Activated CD8-positive, alpha-beta memory T cell treated with anti-CD3 and anti-CD28 coated beads, Interleukin-2, amount 50 U/mL, for 48 hours (primary cell): ENCODE measurements at regions not wholly inside any gene's neighbourhood (a gene's known extent, or its start where the extent isn't known, plus 50 kb on each side); places are given as distances from the start of the nearest gene placed in this dataset.
"Not testable (repeated sequence)": the region's sequence is repeated elsewhere in the genome, so short reads cannot be mapped to it uniquely, and the experiment has no call there.

ENCODE experiments used
- DNase-seq: peaks from one replicate; pipeline ENCODE4 v3.0.0-alpha.2; 2020

DNA sequence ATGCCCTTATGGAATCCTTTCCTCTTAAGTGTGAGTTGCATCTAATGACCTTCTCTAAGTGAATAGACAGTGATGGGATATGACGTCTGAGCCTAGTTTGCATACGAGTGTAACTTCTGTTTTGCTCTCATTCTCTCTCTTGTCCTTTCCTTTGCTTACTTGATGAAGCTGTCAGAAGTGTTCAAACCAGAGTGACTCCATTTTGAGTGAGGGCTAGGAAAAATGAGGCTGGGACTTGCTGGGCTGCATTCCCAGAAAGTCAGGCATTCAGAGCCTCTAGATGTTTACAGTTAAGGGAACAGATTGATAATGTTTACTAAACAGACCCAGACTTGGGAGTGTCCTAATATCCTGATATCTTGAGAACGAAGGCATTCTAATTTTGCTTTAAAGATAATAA, 311.2 kb upstream of the SOX4 start:
- DNase-seq, result not testable (repeated sequence)

DNA sequence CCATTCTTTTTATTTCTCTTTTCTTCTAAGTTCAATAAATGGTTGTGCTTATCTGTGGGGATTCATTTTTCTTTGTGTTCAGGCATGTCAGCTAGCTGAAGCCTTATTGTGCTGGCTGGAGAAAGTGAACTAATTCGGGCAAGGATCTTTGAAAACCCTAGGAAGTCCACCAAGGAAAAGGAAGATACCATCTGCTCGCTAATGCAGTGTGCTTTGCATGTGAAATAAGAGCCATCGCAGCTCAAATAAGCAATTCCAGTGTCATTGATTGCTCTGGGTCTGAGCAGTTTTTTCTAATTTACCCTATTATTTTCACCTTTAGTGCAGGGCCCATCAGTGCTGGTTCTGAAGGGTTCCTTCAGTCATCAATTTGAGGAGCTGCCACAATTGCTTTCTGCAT, 309.4 kb upstream of the SOX4 start:
- no peak for DNase-seq

DNA sequence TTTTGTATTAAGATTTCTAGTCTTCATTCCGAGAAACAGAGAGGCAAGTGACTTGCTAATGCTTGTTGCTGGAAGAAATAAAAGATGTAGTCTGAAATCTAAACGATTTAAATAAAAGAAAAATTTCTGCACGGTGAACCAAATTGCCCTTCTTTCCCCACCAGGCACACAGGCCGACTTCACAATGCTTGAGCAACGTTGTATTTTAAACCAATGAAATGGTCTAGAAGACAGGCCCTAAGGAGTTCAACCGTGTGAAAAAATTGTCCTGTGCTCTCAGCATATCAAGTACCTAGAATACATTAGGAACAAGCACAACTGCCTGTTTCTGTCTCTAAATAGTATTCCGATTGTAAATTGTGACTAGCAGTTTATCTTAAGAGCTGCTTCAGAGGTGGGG, 308.8 kb upstream of the SOX4 start:
- no peak for DNase-seq

DNA sequence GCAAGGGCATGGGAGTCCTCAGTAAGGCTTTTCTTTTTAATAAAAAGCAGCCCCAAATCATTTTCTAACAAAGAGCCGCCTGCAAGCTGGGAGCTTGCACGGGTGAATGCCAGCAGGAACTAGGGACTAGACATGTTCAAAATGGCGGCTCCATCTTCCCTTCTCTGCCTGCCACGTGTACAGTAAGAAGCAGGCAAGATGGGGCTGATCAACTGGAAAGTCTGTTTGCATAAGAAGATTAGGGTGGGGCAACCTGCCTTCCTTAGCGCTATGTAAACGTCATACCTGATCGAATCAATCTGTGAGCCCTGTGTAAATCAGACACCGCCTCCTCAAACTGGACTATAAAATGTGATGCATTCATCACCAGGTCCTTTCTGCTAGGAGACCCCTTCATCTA, 299.4 kb upstream of the SOX4 start:
- no peak for DNase-seq

DNA sequence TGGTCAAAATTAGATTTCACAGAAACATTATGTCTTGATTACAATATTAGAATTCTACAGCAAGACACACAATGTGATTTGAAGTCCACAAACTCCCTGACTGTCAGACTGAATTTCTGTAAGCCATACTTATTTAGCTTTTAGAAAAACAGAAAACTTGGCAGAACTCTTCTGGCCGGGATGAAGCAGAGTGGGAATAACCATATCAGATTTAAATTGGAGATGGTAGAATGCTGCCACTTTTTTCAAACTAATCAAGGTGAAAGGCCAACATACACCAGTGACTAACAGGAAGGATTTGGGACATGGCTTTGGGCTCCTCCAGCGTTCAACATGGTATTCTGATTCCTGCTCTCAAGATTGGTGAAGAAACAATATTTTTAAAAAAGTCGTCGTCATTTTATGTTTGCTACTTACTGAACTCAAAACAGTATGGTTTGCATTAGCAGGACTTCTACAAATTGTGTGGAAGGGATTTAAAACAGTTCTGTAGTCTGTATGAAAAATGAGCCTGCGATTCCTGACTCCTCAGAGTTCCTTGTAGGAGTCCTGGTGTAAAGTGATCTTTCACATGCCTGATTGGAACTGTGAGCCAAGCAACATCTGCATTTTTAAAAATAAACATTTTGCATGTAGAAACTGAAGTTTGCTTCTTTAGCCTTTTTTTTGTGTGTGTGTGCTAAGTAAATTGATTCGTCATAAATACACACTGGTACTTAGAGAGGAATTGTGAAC, 297.9 kb upstream of the SOX4 start:
- no peak for DNase-seq

DNA sequence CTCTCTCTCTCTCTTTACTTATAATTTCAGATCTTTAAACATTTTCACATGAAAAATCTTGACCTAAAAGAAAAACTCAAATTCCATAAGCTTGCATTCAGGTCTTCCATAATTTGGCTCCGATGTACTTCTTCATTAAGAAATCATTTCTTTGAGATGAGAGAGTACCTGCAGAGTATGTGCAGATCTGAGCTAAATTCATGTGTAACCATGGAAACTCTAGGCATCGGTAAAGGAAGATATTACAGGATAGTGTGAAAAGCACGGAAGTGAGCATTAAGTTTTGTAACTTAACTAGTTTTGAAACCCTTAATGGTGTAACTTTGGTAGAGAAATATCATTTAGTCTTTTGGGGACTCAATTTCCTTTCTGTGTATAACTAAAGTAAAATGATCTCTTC, 295.9 kb upstream of the SOX4 start:
- DNase-seq, result no peak

DNA sequence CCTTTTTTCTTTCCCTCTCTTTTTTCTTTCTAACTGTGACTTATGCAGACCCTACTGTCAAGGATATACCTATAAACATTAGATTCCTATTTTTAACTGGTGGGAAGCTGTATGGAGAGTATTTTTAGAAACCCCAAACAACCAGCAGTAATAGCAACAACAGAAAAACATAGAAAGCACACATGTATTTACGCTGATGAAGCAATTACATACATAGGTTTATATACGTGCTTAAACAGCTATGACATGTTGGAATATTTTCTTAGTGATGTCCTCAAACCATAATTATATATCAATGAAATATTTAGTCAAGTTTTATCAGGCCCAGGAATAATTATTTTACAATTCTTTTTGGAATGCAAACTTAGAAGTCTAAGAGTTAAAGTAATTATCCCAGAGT, 294.3 kb upstream of the SOX4 start:
- DNase-seq, result no peak

DNA sequence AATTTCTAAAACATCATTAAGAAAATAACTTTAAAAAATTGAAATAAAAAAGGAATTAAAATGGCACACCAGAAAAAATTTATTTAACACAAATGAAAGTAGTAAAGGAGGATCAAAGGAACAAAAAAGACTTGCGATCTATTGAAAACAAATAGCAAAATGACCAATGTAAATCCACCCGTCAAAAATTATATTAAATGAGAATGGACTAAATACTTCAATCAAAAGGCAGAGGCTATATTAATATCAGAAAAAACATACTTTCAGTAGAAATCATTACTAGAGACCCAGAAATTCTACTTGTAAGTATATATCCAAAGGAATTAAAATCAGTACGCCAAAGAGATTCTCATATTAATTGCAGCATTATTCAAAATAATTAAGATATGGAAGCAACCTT, 293.1 kb upstream of the SOX4 start:
- DNase-seq, result no peak

DNA sequence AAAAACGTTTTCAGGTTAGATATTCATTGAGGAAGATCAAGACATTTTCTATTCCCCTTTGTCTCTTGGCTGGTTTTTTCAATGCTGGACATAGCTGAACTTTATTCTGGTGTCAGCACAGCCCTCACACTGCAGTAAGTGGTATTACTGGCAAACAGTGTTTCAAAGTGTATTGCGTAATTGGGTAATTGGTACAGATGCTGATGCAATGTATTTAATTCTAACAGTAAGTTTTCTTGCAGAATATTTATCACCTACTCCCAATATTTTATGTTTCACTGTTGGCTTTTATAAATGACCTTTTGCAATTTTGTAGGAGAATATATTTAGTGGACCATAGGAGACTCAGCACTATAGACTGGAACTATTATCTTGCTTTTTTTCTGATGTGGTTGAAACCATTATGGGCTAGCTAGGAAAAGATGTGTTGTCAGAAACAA, 287.6 kb upstream of the SOX4 start:
- DNase-seq, result no peak

DNA sequence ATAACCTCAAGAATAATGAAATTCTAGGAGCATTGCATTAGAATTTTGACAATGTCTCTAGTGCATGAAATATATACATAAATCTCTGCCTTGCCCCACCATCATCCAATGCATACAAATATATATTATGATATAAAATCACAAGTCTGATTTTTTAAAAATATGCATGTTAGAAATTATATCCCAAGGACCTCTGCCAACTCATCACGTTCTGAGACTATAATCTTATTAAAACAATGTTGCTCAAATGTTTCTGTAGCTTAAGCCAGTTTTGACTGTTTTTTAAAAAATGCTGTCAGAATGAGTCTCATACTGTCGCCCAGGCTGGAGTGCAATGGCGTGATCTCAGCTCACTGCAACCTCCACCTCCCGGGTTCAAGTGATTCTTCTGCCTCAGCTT, 287.0 kb upstream of the SOX4 start:
- DNase-seq, result no peak

DNA sequence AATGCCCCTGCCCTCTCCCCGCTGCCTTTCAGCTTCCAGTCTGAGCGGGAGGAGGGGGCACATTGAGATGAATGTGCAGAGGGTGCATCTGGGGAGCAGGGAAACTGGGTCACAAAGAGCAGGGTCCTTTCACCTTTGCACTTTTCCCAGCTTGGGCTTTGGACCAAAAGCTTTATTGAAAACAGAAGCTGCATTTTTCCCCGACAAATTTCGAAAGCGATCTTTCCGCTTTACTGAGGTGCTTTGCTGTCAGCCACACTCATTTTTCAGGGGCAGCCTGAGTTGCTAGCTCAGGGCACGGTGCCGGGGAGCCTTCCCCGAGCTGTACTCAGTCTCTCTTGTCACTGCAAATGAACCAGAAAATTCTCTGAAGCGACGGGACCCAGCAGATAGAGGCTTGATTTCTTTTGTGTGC, 283.7 kb upstream of the SOX4 start:
- no peak for DNase-seq

DNA sequence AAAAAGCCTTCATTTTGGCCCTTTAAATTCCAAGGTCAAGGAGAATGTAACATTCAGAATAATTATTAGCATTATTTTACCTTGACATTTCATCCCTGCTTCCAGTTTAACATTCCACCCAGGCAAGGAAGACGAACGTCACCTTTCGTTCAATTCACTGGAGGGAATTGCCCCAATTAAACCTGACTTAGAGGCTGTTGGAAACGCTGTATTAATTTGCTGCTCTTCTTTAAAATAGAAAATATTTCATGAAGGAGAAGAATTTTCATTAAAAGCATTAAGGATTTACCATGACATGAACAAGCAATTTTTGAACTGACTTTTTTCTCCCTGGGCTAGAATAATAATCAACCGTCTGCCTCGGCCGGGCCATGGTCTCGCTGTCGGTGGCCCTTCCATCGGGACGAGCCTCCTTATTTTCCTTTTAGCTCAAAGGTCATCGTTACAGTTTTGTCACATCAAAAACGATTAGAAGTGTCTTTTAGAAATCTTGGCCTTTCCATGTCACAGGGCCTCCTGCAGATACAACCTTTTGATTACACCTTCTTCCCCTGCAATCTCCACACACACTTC, 282.9 kb upstream of the SOX4 start:
- DNase-seq, result no peak

DNA sequence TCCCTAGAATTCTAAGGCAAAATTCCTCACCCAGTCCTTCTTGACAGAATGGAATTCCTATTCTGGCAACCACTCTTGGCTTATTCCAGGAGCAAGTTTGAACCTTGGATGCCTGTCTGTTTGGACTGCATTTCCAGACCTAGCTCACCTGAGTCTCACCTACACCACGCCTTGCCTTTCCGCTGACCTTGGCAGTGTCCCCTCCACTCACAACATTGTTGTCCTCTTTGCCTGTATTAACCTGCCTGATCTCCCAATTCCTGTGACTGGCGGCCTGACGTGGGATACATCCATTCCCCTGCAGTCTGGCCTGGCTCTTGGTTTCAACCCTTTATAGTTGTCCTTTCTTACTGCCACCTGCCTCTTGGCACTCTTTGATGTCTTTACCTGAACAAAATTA, 281.4 kb upstream of the SOX4 start:
- no peak for DNase-seq

DNA sequence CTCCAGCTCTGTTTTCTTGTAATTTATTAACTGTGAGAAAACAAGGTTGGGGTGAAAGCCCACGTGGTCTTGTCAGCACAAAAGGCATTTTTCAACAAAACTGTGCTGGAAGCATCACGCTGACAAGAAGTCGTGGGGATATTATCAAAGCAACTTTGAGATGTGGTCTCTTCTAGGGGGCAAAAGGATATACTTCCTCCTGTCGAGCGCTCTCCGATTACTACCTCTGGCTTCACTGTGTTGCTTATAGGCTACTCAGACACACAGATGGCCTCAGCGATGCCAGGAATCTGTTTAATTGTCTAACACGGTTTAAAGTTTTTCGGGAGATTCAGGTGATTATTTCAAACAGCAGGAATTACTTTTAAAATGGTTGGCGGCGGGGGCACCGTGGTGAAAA, 275.9 kb upstream of the SOX4 start:
- no peak for DNase-seq

DNA sequence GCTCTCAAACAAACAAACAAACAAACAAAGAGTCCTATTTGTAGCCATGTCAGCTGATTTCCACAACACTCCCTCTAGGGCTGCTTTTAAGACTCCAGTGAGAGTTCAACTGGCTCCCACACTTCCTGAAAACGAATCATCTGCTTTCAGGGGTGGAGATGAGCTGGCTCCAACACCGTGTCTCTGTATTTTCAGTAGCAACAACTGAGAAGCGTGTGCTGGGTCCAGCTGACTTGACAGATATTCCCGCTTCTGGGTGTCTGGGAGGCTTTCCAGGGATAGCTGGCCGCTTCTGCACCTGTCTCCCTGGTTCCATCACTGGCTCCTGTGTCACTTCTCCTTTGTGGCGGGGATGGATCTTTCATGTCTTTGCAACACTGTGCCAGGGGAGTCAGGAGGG, 272.5 kb upstream of the SOX4 start:
- no peak for DNase-seq

DNA sequence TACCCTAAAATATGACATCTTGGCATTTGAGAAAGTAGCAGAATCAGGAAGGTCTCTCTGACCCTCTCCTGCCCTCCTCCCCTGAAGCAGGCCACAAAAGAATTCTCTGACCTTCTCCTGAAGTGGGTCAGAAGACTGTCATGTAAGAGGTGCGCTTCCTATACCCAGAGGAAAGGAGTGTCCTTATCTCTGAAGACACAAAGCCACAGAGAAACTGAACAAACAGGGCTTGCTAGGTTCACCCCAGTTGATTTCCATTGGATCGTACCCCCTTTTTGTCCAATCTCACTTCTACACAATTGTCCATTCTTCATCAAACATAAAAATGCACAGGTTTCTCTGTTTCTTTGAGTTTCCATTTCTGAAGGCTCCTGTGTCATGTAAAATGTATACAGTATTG, 272.0 kb upstream of the SOX4 start:
- no peak for DNase-seq

DNA sequence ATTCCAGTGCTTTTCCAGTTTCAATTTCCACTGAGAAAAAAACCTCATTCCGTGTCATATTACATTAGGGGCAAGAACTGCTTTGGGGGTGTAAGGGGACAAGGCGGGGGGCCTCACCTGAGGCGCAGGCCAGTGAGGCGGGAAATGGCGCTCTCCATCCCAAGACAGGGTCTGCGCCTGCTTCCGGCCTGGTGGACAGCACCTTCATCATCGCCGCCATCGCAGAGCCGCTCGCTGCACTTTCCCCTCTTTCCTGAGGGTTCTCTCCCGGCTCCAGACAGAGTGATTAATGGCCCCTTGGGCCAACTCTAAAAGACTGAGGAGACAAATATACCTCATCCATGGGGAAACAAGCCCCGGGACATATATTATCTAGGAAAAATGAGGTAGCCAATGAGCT, 270.0 kb upstream of the SOX4 start:
- no peak for DNase-seq

DNA sequence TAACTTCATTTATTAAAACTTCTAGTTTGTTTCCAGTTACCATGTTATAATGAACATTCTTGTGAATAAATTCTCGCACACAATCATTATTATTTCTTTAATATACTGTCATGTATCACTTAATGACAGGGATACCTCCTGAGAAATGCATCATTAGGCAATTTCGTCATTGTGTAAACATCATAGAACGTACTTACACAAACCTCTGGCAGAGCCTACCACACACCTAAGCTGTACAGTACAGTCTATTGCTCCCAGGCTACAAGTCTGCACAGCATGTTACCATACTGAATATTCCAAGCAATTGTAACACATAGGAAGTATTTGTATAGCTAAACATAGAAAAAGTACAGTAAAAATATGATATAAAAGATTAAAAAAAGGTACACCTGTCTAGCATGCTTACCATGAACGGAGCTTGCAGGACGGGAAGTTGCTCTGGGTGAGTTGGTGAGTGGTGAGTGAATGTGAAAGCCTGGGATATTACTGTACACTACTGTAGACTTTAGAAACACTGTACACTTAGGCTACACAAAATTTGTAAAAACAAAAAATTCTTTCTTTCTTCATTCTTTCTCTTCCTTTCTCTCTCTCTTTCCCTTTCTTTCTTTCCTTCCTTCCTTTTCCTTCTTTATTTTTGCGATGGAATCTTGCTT, 268.2 kb upstream of the SOX4 start:
- DNase-seq, result no peak

DNA sequence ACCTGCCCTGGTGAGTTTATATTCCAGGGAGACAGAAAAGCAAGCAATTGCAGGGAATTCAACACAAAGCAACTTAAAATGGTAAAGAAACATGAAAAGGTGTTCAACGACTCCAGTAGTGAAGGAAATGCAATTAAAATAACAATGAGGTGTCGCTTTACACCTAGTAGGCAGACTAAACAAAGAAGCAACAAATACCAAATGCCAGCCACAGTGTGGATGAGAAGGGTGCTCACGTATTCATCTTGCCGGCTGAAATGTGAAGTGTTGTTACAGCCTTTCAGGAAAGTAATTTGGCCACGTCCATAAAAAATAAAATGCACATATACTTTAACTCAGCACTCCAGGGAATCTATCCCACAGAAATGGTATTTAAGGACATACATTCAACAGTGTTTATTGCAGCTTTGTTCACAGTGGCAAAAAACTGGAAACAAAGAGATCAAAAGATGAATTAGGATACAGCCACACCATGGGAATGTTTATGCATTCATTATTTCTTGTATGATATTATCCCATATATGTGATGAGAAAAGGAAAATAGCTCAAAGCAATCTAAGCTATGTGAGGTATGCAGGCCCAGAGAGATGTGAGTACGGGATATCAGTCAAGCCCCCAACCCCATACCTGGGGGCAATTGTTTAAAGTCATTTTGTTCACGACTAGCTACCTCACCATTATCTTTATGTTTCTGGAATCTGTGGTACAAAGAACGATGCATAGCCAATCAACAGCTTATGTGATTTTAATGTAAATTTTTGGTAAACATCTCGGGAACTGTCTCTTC, 266.0 kb upstream of the SOX4 start:
- no peak for DNase-seq

DNA sequence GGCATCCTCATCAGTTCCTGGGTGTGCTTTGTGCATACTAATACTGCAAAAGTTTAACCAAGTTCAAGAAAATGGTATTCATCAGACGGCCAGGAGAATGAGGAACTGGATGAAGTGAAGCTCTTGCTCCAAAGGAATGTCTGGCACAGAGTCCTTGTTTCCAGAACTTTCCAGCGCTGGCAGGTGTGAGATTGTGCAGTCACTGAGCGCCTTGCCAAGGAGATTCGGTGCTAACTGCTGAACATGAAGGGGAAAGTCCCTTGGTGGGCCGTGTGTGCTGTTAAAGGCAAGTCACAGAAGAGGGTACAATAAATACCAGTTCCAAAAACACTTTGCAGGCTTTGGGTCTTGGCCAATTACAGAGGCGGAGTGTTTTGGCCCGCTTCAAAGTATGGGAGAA, 262.3 kb upstream of the SOX4 start:
- no peak for DNase-seq

DNA sequence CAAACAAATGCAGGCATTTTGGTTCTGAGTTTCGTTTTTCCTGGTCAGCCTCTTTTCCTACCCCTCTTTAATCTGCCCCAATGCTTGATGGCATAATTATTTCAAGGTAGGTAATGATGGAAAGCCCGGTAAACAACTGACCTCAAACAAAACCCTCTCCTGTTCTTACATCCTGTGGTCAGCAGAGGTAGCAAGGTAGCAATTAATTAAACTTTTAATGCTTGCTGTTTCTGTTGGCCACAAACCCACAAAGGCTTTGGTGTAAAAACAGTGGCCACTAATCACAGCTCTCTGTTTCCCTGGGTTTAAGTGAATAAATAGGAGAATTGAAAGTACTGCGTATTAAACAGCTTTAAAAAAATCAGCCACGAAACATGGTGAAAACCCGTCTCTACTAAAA, 261.5 kb upstream of the SOX4 start:
- DNase-seq, result no peak

DNA sequence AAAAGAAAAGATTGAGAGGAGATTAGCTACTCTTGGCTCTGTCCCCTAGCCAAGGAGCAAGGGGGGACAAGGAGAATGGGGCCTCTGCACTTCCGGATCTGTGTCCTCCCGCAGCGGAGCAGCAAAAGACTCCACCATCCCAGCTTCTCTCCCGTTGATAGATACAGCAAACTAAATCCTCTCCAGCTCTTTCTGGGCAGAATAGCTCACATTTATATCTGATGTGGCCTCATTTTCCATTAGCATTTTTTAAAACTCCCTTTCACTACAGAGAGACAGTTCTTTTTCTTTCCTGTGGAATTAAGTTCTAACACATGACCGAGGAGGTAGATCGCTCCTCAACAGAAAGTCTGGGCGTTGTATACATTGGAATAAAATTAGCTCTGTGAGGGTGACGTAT, 260.9 kb upstream of the SOX4 start:
- DNase-seq, result no peak

DNA sequence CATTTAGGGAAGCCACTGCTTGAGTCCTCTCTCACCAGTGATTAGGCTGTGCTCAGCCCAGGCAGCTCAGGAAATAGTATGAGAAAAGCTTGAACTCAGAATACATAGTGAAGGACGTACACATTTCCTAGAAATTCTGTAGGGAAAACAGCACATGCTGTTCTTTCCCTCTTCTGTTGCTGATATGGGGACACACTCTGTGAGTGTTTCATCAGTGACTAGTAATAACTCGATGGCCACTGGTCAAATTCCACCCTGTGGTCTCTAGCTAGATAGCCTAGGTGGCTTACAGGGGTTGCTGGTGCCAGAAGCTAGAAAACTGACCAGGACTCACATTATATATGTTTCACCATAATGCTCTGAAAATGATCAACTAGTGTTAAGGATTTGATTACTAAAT, 259.8 kb upstream of the SOX4 start:
- DNase-seq, result no peak

DNA sequence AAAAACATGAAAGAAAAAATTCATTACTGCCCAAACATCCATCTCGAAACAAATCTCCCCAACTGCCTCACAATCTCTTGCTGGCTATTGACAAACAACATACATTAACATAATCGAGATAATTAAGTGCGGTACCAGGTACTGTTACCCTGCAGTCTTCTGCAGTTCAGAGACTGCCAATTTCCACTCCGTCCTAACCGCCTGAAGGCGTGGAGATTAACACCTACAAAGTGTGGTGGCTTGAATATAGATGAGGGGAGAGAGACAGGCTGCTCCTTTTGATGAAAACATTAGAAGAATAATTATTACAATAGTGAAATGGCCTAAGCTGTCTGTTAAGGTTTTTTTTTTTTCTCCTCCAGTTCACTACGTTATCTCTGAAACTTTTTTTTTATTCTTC, 258.9 kb upstream of the SOX4 start:
- no peak for DNase-seq
